ENCODE measurements at regions not wholly inside any gene's neighbourhood (a gene's known extent, or its start where the extent isn't known, plus 50 kb on each side); places are given as distances from the start of the nearest gene placed in this dataset.

DNA sequence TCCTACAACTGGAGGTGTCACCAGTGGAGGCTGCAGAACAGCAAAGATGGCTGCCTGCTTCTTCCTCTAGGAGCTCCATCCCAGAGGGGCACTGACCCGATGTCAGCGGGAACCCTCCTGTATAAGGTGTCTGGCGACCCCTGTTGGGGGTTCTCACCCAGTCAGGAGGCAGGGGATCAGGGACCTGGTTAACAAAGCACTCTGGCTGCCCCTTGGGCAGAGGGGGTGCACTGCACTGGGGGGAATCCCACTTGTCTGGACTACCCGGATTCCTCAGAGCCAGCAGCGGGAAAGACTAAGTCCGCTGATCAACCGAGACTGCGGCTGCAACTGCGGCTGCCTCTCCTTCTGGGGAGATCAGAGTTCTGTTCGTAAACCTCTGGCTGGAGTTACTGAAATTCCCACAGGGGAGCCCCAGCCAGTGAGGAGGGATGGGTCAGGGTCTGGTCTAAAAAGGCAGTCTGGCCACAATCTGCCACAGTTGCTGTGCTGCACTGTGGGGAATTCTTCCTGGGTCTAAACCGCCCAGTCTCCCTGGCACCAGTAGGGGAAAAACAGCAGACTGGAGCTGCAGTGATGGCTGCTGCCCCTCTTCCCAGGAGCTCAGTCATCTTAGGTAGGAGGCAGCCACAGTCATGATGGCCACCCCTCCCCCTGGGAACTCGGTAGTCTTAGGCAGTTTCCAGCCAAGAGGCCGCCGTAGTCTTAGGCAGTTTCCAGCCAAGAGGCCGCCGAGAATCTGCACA lies 213.4 kb downstream of the CYB561 start:
- FAIRE-seq = no peak
- ATAC-seq = no peak
- intact Hi-C loops (cut with DNase I) = no loop called here
- Histone ChIP-seq H3K27ac (no peak overlapping the region), H3K4me3 (no peak overlapping the region), H3K9me3 (no peaks in the 10 kb centered on the region), H3K4me1 (no peaks in the 10 kb centered on the region), H3K27me3 (no peaks in the 10 kb centered on the region), H3K36me3 (no peaks in the 10 kb centered on the region)
- DNase-seq = peak in 1 of 6 donors; percentile 31
- 96 to 97% methylated on average over 16 of the region's 16 CpGs for WGBS, 2 donors
- TF ChIP-seq, protein P1, sequence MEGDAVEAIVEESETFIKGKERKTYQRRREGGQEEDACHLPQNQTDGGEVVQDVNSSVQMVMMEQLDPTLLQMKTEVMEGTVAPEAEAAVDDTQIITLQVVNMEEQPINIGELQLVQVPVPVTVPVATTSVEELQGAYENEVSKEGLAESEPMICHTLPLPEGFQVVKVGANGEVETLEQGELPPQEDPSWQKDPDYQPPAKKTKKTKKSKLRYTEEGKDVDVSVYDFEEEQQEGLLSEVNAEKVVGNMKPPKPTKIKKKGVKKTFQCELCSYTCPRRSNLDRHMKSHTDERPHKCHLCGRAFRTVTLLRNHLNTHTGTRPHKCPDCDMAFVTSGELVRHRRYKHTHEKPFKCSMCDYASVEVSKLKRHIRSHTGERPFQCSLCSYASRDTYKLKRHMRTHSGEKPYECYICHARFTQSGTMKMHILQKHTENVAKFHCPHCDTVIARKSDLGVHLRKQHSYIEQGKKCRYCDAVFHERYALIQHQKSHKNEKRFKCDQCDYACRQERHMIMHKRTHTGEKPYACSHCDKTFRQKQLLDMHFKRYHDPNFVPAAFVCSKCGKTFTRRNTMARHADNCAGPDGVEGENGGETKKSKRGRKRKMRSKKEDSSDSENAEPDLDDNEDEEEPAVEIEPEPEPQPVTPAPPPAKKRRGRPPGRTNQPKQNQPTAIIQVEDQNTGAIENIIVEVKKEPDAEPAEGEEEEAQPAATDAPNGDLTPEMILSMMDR (IDR thresholded peaks at IDR 0.05) = no peak

DNA sequence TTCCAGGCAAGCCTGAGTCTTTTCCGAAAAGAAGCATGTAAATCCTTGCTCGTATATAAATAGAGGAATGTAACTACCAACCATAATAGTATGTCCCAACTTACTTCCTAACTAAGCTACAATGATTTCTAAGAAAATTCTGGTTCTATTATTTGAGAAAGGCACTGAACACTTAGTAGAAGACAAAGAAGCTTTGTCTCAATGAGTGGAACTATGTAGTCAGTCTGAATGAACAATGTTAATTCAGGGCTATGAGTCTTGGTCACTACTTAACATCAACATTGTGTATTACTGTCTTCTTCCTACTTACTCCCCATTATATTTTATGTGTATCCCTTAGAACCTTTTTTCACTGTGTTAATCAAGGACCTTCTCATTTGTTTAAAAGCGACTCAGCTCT lies 206.0 kb downstream of the CYB561 start:
- WGBS, 2 donors = 92 to 94% methylated on average over 3 of the region's 3 CpGs
- ATAC-seq (no peak), DNase-seq (no peak), FAIRE-seq (no peak)
- Histone ChIP-seq H3K27ac (no peak overlapping the region), H3K36me3 (no peaks in the 10 kb centered on the region), H3K9me3 (no peaks in the 10 kb centered on the region), H3K27me3 (no peaks in the 10 kb centered on the region), H3K4me1 (no peaks in the 10 kb centered on the region), H3K4me3 (no peak overlapping the region)
- intact Hi-C loops (cut with DNase I) = no loop called here
- TF ChIP-seq, protein P1 (IDR thresholded peaks at IDR 0.05) = no peak

DNA sequence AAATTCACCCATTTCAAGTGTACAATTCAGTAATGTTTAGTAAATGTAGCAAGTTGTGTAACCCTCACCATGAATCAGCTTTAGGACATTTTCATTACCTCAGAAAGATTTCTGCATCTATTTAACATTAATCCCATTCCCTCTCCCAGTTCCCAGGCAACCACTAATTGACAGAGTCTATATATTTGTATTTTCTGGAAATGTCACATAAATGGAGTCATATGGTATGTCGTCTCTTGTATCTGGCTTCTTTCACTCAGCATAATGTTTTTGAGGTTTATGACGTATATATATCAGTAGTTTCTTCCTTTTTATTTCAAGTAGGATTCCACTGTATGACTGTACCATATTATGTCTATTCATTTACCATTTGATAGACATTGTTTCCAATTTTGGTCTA lies 199.8 kb downstream of the CYB561 start:
- DNase-seq = no peak
- 88 to 95% methylated on average over 2 of the region's 2 CpGs for WGBS, 2 donors

DNA sequence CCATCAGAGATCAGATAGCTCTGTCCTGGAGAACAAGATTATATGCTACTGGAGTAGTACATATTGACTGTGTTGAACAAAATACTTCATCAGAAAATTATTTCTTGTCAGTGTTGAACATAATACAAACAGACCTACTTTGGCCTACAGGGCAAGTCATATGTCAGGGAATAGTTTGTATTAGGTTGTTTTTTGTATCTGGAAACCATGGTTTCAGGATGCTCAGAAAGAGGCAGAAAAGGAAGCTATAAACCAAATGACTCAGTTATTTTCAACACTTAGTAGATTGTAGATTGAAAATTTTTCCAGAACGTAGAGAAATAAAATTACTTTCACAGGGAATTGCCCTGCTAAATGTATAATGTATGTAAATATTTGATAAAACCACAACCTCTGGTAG lies 198.4 kb downstream of the CYB561 start:
- DNase-seq (no peak), FAIRE-seq (no peak), ATAC-seq (no peak)
- Histone ChIP-seq H3K9me3 (no peaks in the 10 kb centered on the region), H3K4me3 (no peak overlapping the region), H3K27me3 (no peaks in the 10 kb centered on the region), H3K27ac (no peak overlapping the region), H3K36me3 (no peaks in the 10 kb centered on the region), H3K4me1 (peaks cover 0 to 8% (median 0%) of the 10 kb centered on the region in 3 donors)
- WGBS, 2 donors = 88 to 95% methylated on average over 1 of the region's 1 CpG
- TF ChIP-seq, protein P1 (IDR thresholded peaks at IDR 0.05) = no peak
- intact Hi-C loops (cut with DNase I) = no loop called here

More for the DNA sequence above, 199.8 kb downstream of the CYB561 start:
- no peak overlapping the region for H3K4me3 ChIP-seq
- TF ChIP-seq, protein P1 (IDR thresholded peaks at IDR 0.05) = no peak
- peaks cover 0 to 8% (median 0%) of the 10 kb centered on the region in 3 donors for H3K4me1 ChIP-seq
- H3K27me3 ChIP-seq = no peaks in the 10 kb centered on the region
- intact Hi-C loops (cut with DNase I) = no loop called here
- H3K36me3 ChIP-seq = no peaks in the 10 kb centered on the region
- ATAC-seq (no peak), FAIRE-seq (no peak)
- H3K9me3 ChIP-seq = no peaks in the 10 kb centered on the region
- no peak overlapping the region for H3K27ac ChIP-seq

DNA sequence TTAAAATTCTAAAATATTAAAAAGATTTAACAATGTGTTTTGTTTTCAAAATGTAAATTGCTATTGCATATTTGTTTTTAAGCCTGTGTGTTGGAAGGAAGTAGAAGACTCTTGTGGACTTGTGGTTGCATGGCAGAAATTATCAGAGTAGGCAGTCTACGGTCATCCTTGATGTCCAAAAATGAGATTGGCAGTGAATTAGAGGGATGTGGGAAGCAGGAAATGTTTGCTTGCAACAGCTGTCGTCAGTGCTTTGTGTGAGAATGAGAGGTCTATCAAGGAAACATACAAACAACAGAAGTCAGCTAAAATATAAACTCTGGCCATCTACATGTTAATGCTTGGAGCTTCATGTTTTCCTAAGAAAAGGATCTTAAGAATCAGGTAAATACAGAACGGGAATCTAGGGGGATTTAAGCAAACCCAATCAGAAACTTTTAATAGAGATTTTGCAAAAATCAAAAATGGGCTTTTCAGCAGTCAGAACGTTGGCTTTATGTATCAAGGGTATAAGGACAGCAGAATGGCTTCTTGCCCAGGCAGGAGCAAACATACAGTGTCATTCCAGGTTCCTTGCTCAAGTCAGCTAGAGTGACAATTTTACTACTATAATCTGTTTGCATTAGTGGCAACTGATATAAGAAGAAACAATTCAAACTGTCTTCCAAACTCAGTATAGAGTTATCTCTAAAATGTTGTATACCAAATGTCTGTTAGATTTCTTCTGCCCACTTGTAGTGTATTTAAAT lies 196.7 kb downstream of the CYB561 start:
- ATAC-seq = peak in 3 of 4 donors; percentile 46 to 57 (median 51)
- no peak for DNase-seq
- 25 to 26% methylated on average over 4 of the region's 4 CpGs for WGBS, 2 donors
- intact Hi-C loops (cut with DNase I) = no loop called here
- Histone ChIP-seq H3K27ac (no peak overlapping the region), H3K4me1 (peaks cover 0 to 8% (median 0%) of the 10 kb centered on the region in 3 donors), H3K27me3 (no peaks in the 10 kb centered on the region), H3K36me3 (no peaks in the 10 kb centered on the region), H3K9me3 (no peaks in the 10 kb centered on the region), H3K4me3 (no peak overlapping the region)
- FAIRE-seq = no peak
- TF ChIP-seq, protein P1 (IDR thresholded peaks at IDR 0.05) = no peak
